Fibroblast of skin of left quadriceps (primary cell): ENCODE measurements at regions not wholly inside any gene's neighbourhood (a gene's known extent, or its start where the extent isn't known, plus 50 kb on each side); places are given as distances from the start of the nearest gene placed in this dataset.

ENCODE experiments used
- DNase-seq, 2 experiments: peaks; one replicate each; pipeline ENCODE4 v3.0.0-alpha.2; 2013; ENCODE audit warnings: low read depth in 2 of 2

GRCh38 chr12:113620437-113620976 lies 148.8 kb upstream of the LHX5 start:
- no peak for DNase-seq

GRCh38 chr12:113619202-113619601 lies 147.5 kb upstream of the LHX5 start:
- no peak for DNase-seq

GRCh38 chr12:113613414-113613813 lies 141.7 kb upstream of the LHX5 start:
- no peak for DNase-seq

GRCh38 chr12:113612793-113613192 lies 141.1 kb upstream of the LHX5 start:
- DNase-seq = no peak

- no peak for DNase-seq
Observed at GRCh38 chr12:113612076-113612728, 140.5 kb upstream of the LHX5 start.

DNA sequence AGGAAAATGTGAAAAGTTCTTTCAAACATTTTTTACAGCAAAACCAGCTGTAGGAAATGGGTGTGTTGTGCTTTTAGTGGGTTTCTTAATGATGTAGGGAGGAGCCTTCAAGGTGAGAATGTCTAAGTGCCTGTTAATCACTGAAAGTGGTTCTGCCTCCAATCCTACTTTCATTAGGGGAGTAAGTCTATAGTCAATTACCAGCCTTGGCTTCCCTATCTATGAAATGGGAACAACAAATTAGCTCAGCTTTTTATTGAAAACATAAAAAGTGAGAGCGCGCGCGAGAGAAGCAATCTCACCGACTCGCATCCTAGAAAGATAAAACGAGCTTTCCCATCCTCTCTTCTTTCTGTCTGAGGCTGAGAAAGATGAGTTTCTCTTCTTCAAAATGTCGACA lies 140.0 kb upstream of the LHX5 start:
- DNase-seq = no peak

GRCh38 chr12:113610698-113611097 lies 139.0 kb upstream of the LHX5 start:
- DNase-seq = no peak

DNA sequence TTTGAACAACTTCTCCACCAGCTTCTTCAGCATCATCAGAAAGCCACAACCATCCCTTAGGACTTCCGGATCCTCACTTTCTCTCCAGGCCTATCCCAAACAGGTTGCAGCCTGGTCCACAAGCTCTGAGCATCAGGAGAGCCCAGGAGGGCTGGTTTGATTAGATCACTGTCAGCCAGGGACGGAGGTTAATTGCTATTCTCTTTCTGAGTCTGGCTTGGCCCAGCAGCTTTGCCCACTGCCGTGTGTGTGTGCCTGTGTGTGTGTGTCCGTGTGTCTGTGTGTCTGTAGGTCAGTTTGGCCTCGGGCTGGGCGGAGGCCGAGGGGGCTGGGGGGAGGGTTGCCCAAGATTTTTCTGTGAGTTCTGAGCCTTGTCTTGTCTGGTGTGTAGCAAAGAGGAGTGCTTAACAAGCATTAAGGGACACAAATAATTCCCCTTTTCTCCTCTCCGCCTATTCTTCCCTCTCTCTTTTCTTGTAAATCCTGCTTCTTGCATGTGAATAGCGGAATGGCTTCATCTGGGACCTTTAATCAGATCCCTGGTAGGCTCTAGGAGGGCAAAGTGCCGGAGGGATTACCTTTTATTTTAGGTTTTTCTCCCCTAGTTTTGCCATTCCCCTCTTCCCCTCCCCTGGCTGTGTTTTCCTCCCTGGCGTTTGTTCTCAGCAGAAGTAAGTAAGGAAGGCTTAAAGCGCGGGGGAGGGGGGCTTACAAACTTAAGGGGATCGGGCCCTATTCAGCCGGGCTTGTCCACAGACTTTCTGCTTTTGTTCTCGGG lies 138.2 kb upstream of the LHX5 start:
- DNase-seq = no peak

DNA sequence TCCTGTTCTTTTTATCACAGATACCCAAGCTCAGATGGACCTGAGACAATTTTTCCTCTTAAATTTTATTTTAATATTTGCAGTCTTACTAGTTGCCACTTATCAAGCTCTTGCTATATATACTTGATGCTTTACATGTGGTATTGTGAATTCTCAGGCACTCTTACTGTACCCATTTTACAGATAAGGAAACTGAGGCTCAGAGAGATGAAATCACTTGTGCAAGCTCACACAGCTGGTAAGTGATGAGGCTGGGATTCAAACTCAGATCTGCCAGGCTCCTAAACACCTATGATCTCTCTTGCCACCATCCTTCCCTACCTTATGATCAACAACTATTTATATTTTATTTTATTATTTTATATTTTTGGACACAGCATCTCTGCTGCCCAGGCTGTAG lies 133.0 kb upstream of the LHX5 start:
- no peak for DNase-seq

- DNase-seq = no peak
Observed at GRCh38 chr12:113601656-113602263, 130.1 kb upstream of the LHX5 start.

DNA sequence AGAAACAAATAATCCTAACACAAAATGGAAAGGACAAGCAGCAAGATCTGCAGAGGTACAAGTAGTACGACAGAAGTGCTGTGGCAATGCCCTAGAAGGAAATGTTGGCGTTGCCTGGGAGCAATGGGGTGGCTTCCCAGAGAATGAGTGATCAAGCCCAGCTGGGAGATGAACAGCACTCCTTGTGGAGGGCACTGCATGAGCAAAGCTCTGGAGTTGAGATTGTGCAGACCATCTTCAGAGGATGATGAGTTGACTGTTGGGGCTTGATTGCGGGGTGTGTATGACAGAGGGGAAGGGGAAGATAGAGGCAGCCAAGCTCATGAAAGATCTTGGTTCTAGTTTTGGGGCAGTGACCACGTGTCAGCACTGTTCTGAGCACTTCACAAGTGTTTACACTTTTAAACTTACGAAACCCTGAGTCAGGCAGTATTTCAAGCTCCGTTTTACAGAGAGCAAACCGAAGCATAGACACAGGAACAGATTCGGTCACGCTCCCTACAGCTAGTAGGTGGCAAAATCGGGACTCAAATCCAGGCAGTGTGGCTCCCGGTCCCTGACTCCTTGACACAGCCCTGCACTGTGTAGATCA lies 127.2 kb upstream of the LHX5 start:
- DNase-seq = no peak

DNA sequence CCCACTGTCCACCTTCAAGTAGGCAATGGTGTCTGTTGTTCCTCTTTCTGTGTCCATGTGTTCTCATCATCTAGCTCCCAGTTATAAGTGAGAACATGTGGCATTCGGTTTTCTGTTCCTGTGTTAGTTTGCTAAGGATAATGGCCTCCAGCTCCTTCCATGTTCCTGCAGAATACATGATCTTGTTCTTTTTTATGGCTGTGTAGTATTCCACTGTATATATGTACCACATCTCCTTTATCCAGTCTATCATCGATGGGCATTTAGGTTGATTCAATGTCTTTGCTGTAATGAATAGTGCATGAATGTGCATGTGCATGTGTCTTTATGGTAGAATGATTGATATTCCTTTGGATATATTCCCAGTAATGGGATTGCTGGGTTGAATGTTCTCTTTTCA lies 123.3 kb upstream of the LHX5 start:
- DNase-seq = no peak

DNA sequence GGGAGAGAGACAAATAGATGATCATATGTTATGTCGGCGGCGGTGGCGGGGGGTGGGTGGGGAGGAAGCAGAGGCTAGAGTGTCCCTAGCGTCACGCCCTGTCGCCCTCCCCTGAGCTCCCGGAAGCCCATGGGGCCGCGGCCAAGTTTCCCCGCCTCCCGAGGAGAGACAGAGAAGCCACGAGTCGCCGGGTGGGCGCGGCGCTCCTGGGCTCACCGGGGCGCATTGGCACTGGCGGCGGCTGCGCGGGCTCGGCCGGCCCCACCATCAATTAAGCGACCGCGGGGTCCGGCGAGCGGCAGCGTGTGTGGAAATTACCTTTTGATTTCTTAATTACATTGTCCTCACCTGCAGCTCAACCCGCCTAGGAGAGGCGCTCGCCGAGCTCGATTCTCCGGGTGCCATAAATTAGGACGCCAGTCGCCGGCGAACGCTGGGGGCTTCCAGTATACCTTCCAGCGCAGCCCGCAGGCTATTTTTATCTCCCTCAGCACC lies 119.9 kb upstream of the LHX5 start:
- DNase-seq = no peak

- DNase-seq = no peak
Observed at GRCh38 chr12:113589437-113589836, 117.8 kb upstream of the LHX5 start.

GRCh38 chr12:113587720-113588119 lies 116.0 kb upstream of the LHX5 start:
- no peak for DNase-seq

DNA sequence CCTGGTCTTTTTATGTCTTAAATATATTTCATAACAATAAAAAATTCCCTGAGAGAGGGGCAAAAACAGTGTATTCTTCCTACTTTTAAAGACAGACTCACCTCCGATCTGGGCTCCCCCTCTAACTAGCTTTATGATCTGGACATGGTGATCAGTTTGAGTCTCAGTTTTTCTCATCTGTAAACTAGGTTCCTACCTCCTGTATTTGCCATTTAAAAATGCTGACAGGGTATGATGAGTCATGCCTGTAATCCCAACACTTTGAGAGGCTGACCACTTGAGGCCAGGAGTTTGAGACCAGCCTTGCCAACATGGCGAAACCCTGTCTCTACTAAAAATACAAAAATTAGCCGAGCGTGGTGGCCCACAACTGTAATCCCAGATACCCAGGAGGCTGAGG lies 114.8 kb upstream of the LHX5 start:
- no peak for DNase-seq

GRCh38 chr12:113582521-113583218 lies 111.0 kb upstream of the LHX5 start:
- no peak for DNase-seq

GRCh38 chr12:113581342-113581741 lies 109.7 kb upstream of the LHX5 start:
- no peak for DNase-seq

GRCh38 chr12:113580437-113580836 lies 108.8 kb upstream of the LHX5 start:
- no peak for DNase-seq

- no peak for DNase-seq
Observed at GRCh38 chr12:113577464-113578129, 105.9 kb upstream of the LHX5 start.

DNA sequence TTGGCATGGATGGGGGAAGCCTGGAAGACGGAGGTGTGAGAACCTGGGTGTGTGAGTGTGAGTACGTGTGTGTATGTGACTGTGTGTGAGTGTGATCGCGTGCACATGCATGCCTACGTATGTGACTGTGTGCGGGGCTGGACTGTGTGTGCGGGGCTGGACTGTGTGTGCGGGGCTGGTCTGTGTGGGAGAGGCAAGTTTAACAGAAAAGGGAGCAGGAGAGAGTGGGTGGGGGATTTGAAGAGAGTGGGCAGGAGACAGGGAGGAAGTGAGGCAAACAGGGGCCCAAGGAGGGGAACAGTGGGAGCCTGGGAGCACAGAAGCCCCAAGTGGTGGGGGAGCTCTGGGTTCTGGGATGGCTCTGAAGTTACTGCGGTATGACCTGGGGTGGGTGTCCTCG lies 103.7 kb upstream of the LHX5 start:
- DNase-seq = no peak
